Neural cell (in vitro differentiated cells): ENCODE measurements at regions not wholly inside any gene's neighbourhood (a gene's known extent, or its start where the extent isn't known, plus 50 kb on each side); places are given as distances from the start of the nearest gene placed in this dataset.
"Not testable (repeated sequence)": the region's sequence is repeated elsewhere in the genome, so short reads cannot be mapped to it uniquely, and the experiment has no call there.

Experiments used
- H2AFZ ChIP-seq: fragments of 200-600, 300-800 bp; sonication (generic), shearing (Covaris generic); 2 replicates; pipeline ENCODE4 v1.6.0; 2014; ENCODE audit warnings: low read depth, mild to moderate bottlenecking, antibody characterized with exemption, low read length, moderate library complexity
- H3F3A ChIP-seq: fragments of 200-600 bp; shearing (Covaris generic); 2 replicates; pipeline ENCODE4 v1.6.1; 2016; ENCODE audit warnings: mild to moderate bottlenecking, moderate library complexity, mixed read lengths, antibody characterized with exemption, low read length; ENCODE audit not compliant: insufficient read depth, poor library complexity, severe bottlenecking
- H3K27ac ChIP-seq: fragments of 200-600, 300-800 bp; sonication (generic), shearing (Covaris generic); 2 replicates; pipeline ENCODE4 v1.5.1; 2014; ENCODE audit warnings: mild to moderate bottlenecking, low read length, moderate library complexity
- H3K27me3 ChIP-seq: fragments of 300-800, 200-600 bp; sonication (generic), shearing (Covaris generic); 2 replicates; pipeline ENCODE4 v1.6.0; 2014; ENCODE audit warnings: mild to moderate bottlenecking, low read depth, low read length, moderate library complexity; ENCODE audit not compliant: insufficient read depth
- H3K36me3 ChIP-seq: fragments of 300-800, 200-600 bp; sonication (generic), shearing (Covaris generic); 2 replicates; pipeline ENCODE4 v1.5.1; 2014; ENCODE audit warnings: mild to moderate bottlenecking, antibody characterized with exemption, low read length, moderate library complexity; ENCODE audit not compliant: insufficient read depth
- H3K4me2 ChIP-seq: fragments of 300-800, 200-600 bp; sonication (generic), shearing (Covaris generic); 2 replicates; pipeline ENCODE4 v1.6.0; 2014; ENCODE audit warnings: mild to moderate bottlenecking, low read length
- H3K4me3 ChIP-seq: fragments of 300-800, 200-600 bp; sonication (generic), shearing (Covaris generic); 2 replicates; pipeline ENCODE4 v1.5.1; 2014; ENCODE audit warnings: mild to moderate bottlenecking, low read length, moderate library complexity
- H3K79me2 ChIP-seq: fragments of 200-600 bp; shearing (Covaris generic); replicated peaks from 2 replicates; pipeline ENCODE4 v1.6.0; 2014; ENCODE audit warnings: mild to moderate bottlenecking, low read length, moderate library complexity; ENCODE audit not compliant: insufficient read depth
- H3K9ac ChIP-seq: fragments of 300-800, 200-600 bp; sonication (generic), shearing (Covaris generic); 2 replicates; pipeline ENCODE4 v1.6.1; 2016; ENCODE audit warnings: mild to moderate bottlenecking, low read length, mixed read lengths
- H3K9me2 ChIP-seq: fragments of 200-600 bp; shearing (Covaris generic); 2 replicates; pipeline ENCODE4 v1.6.1; 2016; ENCODE audit warnings: mild to moderate bottlenecking, low read length, mixed read lengths; ENCODE audit not compliant: insufficient read depth
- H3K9me3 ChIP-seq: fragments of 200-600, 300-800 bp; sonication (generic), shearing (Covaris generic); 2 replicates; pipeline ENCODE4 v1.6.1; 2016; ENCODE audit warnings: mild to moderate bottlenecking, mixed run types, low read length, moderate library complexity, mixed read lengths
- H4K20me1 ChIP-seq: fragments of 200-600 bp; shearing (Covaris generic); 2 replicates; pipeline ENCODE4 v1.6.1; 2016; ENCODE audit warnings: mild to moderate bottlenecking, mixed run types; ENCODE audit not compliant: insufficient read depth
- EP300 ChIP-seq: fragments of 450-650 bp; conservative IDR thresholded peaks from 2 replicates; pipeline ENCODE4 v1.6.1; 2014; ENCODE audit warnings: antibody characterized with exemption, mild to moderate bottlenecking, moderate library complexity; ENCODE audit not compliant: poor library complexity, severe bottlenecking
- EZH2 ChIP-seq: fragments of 200-600, 300-800 bp; shearing (Covaris generic), sonication (generic); IDR thresholded peaks from 2 replicates; pipeline ENCODE4 v1.6.1; 2014; ENCODE audit warnings: antibody characterized with exemption, low read length, borderline replicate concordance, mild to moderate bottlenecking; ENCODE audit not compliant: insufficient read depth, poor library complexity, severe bottlenecking
- MXI1 ChIP-seq: fragments of 450-650 bp; conservative IDR thresholded peaks from 2 replicates; pipeline ENCODE4 v1.6.1; 2014; ENCODE audit warnings: antibody characterized with exemption, mild to moderate bottlenecking; ENCODE audit not compliant: poor library complexity, severe bottlenecking
- POLR2AphosphoS5 ChIP-seq: IDR thresholded peaks from 2 replicates; pipeline ENCODE4 v1.6.1; 2012
- RAD21 ChIP-seq: fragments of 450-650 bp; conservative IDR thresholded peaks from 2 replicates; pipeline ENCODE4 v1.6.1; 2014; ENCODE audit warnings: antibody characterized with exemption, mild to moderate bottlenecking, moderate library complexity
- SMC3 ChIP-seq: fragments of 450-650 bp; conservative IDR thresholded peaks from 2 replicates; pipeline ENCODE4 v1.6.1; 2014; ENCODE audit warnings: antibody characterized with exemption, mild to moderate bottlenecking, moderate library complexity; ENCODE audit not compliant: poor library complexity
- TAF1 ChIP-seq: IDR thresholded peaks from 2 replicates; pipeline ENCODE4 v1.6.1; 2012; ENCODE audit warnings: low read depth
- TF ChIP-seq, protein P1 (sequence below): fragments of 450-650 bp; IDR thresholded peaks from 2 replicates; pipeline ENCODE4 v1.5.1; 2014; ENCODE audit warnings: antibody characterized with exemption, mild to moderate bottlenecking, moderate library complexity; ENCODE audit not compliant: poor library complexity, severe bottlenecking
- TF ChIP-seq, protein P2 (sequence below): IDR thresholded peaks from 2 replicates; pipeline ENCODE4 v1.6.1; 2012; ENCODE audit warnings: borderline replicate concordance

DNA sequence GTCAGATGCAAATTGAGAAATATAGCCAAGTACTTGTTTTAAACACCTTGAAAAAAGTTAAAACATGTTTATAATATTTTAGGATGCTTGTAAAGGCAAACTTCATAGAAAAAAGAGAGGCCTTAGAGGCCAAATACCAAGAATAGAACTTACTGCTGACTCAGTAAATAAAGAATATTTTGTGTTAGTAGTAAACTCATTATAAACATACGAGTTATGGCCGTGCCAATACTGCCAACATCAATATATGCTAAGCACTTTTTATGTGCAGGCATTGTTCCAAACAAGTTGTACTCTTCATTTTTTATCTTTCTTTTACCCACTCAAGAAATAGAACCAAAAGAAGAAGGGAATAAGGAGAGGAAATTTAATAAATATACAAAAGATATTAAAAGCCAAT is 705.9 kb upstream of the NCAM2 start:
- H3K36me3 ChIP-seq = no peaks in the 10 kb centered on the region
- H3K27me3 ChIP-seq = no peaks in the 10 kb centered on the region
- H3K9me2 ChIP-seq = no peaks in the 10 kb centered on the region
- H3K9ac ChIP-seq = no peak overlapping the region
- H4K20me1 ChIP-seq = no peaks in the 10 kb centered on the region
- no peaks in the 10 kb centered on the region for H3F3A ChIP-seq
- no peak overlapping the region for H3K4me3 ChIP-seq
- no peaks in the 10 kb centered on the region for H3K9me3 ChIP-seq
- no peak overlapping the region for H3K4me2 ChIP-seq
- no peaks in the 10 kb centered on the region for H3K79me2 ChIP-seq
- no peak overlapping the region for H2AFZ ChIP-seq
- TF ChIP-seq SMC3 (no peak), TAF1 (no peak), MXI1 (no peak), RAD21 (no peak), POLR2AphosphoS5 (no peak), EP300 (no peak), EZH2 (no peak)
- TF ChIP-seq, protein P1, sequence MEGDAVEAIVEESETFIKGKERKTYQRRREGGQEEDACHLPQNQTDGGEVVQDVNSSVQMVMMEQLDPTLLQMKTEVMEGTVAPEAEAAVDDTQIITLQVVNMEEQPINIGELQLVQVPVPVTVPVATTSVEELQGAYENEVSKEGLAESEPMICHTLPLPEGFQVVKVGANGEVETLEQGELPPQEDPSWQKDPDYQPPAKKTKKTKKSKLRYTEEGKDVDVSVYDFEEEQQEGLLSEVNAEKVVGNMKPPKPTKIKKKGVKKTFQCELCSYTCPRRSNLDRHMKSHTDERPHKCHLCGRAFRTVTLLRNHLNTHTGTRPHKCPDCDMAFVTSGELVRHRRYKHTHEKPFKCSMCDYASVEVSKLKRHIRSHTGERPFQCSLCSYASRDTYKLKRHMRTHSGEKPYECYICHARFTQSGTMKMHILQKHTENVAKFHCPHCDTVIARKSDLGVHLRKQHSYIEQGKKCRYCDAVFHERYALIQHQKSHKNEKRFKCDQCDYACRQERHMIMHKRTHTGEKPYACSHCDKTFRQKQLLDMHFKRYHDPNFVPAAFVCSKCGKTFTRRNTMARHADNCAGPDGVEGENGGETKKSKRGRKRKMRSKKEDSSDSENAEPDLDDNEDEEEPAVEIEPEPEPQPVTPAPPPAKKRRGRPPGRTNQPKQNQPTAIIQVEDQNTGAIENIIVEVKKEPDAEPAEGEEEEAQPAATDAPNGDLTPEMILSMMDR = no peak
- TF ChIP-seq, protein P2, sequence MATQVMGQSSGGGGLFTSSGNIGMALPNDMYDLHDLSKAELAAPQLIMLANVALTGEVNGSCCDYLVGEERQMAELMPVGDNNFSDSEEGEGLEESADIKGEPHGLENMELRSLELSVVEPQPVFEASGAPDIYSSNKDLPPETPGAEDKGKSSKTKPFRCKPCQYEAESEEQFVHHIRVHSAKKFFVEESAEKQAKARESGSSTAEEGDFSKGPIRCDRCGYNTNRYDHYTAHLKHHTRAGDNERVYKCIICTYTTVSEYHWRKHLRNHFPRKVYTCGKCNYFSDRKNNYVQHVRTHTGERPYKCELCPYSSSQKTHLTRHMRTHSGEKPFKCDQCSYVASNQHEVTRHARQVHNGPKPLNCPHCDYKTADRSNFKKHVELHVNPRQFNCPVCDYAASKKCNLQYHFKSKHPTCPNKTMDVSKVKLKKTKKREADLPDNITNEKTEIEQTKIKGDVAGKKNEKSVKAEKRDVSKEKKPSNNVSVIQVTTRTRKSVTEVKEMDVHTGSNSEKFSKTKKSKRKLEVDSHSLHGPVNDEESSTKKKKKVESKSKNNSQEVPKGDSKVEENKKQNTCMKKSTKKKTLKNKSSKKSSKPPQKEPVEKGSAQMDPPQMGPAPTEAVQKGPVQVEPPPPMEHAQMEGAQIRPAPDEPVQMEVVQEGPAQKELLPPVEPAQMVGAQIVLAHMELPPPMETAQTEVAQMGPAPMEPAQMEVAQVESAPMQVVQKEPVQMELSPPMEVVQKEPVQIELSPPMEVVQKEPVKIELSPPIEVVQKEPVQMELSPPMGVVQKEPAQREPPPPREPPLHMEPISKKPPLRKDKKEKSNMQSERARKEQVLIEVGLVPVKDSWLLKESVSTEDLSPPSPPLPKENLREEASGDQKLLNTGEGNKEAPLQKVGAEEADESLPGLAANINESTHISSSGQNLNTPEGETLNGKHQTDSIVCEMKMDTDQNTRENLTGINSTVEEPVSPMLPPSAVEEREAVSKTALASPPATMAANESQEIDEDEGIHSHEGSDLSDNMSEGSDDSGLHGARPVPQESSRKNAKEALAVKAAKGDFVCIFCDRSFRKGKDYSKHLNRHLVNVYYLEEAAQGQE = no peak
- H3K27ac ChIP-seq = no peak overlapping the region

GRCh38 chr21:20292854-20293253 is 705.4 kb upstream of the NCAM2 start:
- H3K4me2 ChIP-seq, H3K27me3 ChIP-seq, H3K4me3 ChIP-seq, H3F3A ChIP-seq, H3K79me2 ChIP-seq, H2AFZ ChIP-seq, H3K9ac ChIP-seq, H3K27ac ChIP-seq, H4K20me1 ChIP-seq, H3K9me2 ChIP-seq, H3K9me3 ChIP-seq, H3K36me3 ChIP-seq: not testable (repeated sequence)

- TF ChIP-seq MXI1 (no peak), RAD21 (no peak), TAF1 (no peak), SMC3 (no peak), EZH2 (no peak), EP300 (peak; percentile 100), POLR2AphosphoS5 (peak; percentile 90)
- TF ChIP-seq, protein P2 = peak; percentile 22
- TF ChIP-seq, protein P1 = no peak
- H3K9ac ChIP-seq = no peak overlapping the region
- no peak overlapping the region for H3K4me2 ChIP-seq
- H3K79me2 ChIP-seq = no peaks in the 10 kb centered on the region
- H2AFZ ChIP-seq = no peak overlapping the region
- H3K27ac ChIP-seq = peak overlapping the region; percentile 22
- no peaks in the 10 kb centered on the region for H3K9me2 ChIP-seq
- no peak overlapping the region for H3K4me3 ChIP-seq
- no peaks in the 10 kb centered on the region for H3K36me3 ChIP-seq
- H4K20me1 ChIP-seq = no peaks in the 10 kb centered on the region
- H3F3A ChIP-seq = peaks cover 3% of the 10 kb centered on the region
- no peaks in the 10 kb centered on the region for H3K9me3 ChIP-seq
- H3K27me3 ChIP-seq = no peaks in the 10 kb centered on the region
Observed at GRCh38 chr21:20301395-20301794, 696.8 kb upstream of the NCAM2 start.
